OCI-LY7 (cell line): ENCODE measurements at regions not wholly inside any gene's neighbourhood (a gene's known extent, or its start where the extent isn't known, plus 50 kb on each side); places are given as distances from the start of the nearest gene placed in this dataset.

Source experiments
- BruUV-seq: library from RNA; stranded (reverse); fragments of 400-500 nt; replicated peaks from 2 replicates; lab custom pipeline; 2021; lab: Mats Ljungman, UMichigan
- CTCF ChIA-PET: fragments of 300-600 bp; sonication (Branson Sonifier 250); formaldehyde crosslinking; loops from one replicate; lab custom pipeline; 2022; ENCODE audit warnings: antibody characterized with exemption; ENCODE audit not compliant: unreplicated experiment; lab: Charles Lee
- POLR2A ChIA-PET: fragments of 300-600 bp; sonication (Branson Sonifier 250); formaldehyde crosslinking; loops from one replicate; lab custom pipeline; 2022; ENCODE audit warnings: antibody characterized with exemption; lab: Charles Lee
- DNase-seq: peaks from one replicate; pipeline ENCODE4 v3.0.0-alpha.2; 2015; ENCODE audit warnings: low spot score
- H2AFZ ChIP-seq: fragments of 200-600 bp; sonication (generic), shearing (Covaris generic); 2 replicates; pipeline ENCODE4 v1.6.1; 2014; ENCODE audit warnings: mild to moderate bottlenecking, antibody characterized with exemption, low read length, moderate library complexity
- H3K27ac ChIP-seq: fragments of 200-600 bp; sonication (generic); 2 replicates; pipeline ENCODE4 v1.5.1; 2014; ENCODE audit warnings: mixed run types, low read depth, mild to moderate bottlenecking, moderate library complexity, low read length, inconsistent platforms; ENCODE audit not compliant: poor library complexity, severe bottlenecking
- H3K36me3 ChIP-seq: fragments of 200-600 bp; sonication (generic); 2 replicates; pipeline ENCODE4 v1.6.1; 2014; ENCODE audit warnings: mild to moderate bottlenecking, antibody characterized with exemption, low read length, moderate library complexity, mixed read lengths; ENCODE audit not compliant: insufficient read depth
- H3K4me1 ChIP-seq: fragments of 200-600 bp; sonication (generic); 2 replicates; pipeline ENCODE4 v1.5.1; 2014; ENCODE audit warnings: mild to moderate bottlenecking, low read length; ENCODE audit not compliant: insufficient read depth, poor library complexity, severe bottlenecking
- H3K4me2 ChIP-seq: fragments of 200-600 bp; sonication (generic); 2 replicates; pipeline ENCODE4 v1.6.1; 2014; ENCODE audit warnings: mild to moderate bottlenecking, low read length
- H3K4me3 ChIP-seq: fragments of 200-600 bp; sonication (generic); 2 replicates; pipeline ENCODE4 v1.5.1; 2014; ENCODE audit warnings: mild to moderate bottlenecking, low read depth, low read length; ENCODE audit not compliant: poor library complexity, severe bottlenecking
- H3K79me2 ChIP-seq: fragments of 200-600 bp; sonication (generic); 2 replicates; pipeline ENCODE4 v1.6.1; 2016; ENCODE audit warnings: low read depth, mild to moderate bottlenecking, low read length, moderate library complexity, mixed read lengths; ENCODE audit not compliant: insufficient read depth
- H3K9me2 ChIP-seq: fragments of 200-600 bp; sonication (generic); 2 replicates; pipeline ENCODE4 v1.6.1; 2016; ENCODE audit warnings: mild to moderate bottlenecking, low read length, mixed read lengths; ENCODE audit not compliant: insufficient read depth
- H3K9me3 ChIP-seq: fragments of 200-600 bp; sonication (generic); 2 replicates; pipeline ENCODE4 v1.6.1; 2014; ENCODE audit warnings: mild to moderate bottlenecking, mixed run types, low read length, mixed read lengths
- H4K20me1 ChIP-seq: fragments of 200-600 bp; sonication (generic); 2 replicates; pipeline ENCODE4 v1.6.1; 2014; ENCODE audit warnings: mild to moderate bottlenecking, antibody characterized with exemption, low read length, moderate library complexity, mixed read lengths; ENCODE audit not compliant: insufficient read depth
- CTCF ChIP-seq: fragments of 200-600 bp; sonication (generic); conservative IDR thresholded peaks from 2 replicates; pipeline ENCODE4 v1.5.1; 2014; ENCODE audit warnings: mild to moderate bottlenecking, antibody characterized with exemption, low read length, moderate library complexity, mixed read lengths
- EZH2phosphoT487 ChIP-seq: fragments of 200-600 bp; sonication (generic); IDR thresholded peaks from 2 replicates; pipeline ENCODE4 v1.6.1; 2018; ENCODE audit warnings: low read depth, borderline replicate concordance, mild to moderate bottlenecking, mixed run types, antibody characterized with exemption, low read length, moderate library complexity, mixed read lengths
- intact Hi-C: fragments of 100-400 bp; cut with micrococcal nuclease; formaldehyde crosslinking; loops from one replicate; pipeline ENCODE4 v1.10.0; 2022; ENCODE audit not compliant: unreplicated experiment

- TF ChIP-seq CTCF, result no peak
- no peak for TF ChIP-seq EZH2phosphoT487
- Histone ChIP-seq H3K79me2 (no peaks in the 10 kb centered on the region), H3K4me1 (no peaks in the 10 kb centered on the region), H2AFZ (no peak overlapping the region), H3K9me2 (no peaks in the 10 kb centered on the region), H4K20me1 (no peaks in the 10 kb centered on the region), H3K4me2 (no peak overlapping the region), H3K4me3 (no peak overlapping the region), H3K27ac (no peak overlapping the region), H3K9me3 (no peaks in the 10 kb centered on the region), H3K36me3 (no peaks in the 10 kb centered on the region)
- POLR2A ChIA-PET, result no interaction called here
- CTCF ChIA-PET, result no interaction called here
- DNase-seq, result no peak
- BruUV-seq, result no TSS peak
- intact Hi-C loops, result no loop called here
These were observed 1862.0 kb upstream of the ACO1 start for GRCh38 chr9:30522486-30522885.

- Histone ChIP-seq H2AFZ (no peak overlapping the region), H3K79me2 (no peaks in the 10 kb centered on the region), H3K27ac (no peak overlapping the region), H3K9me2 (no peaks in the 10 kb centered on the region), H3K9me3 (no peaks in the 10 kb centered on the region), H3K4me2 (no peak overlapping the region), H3K4me1 (no peaks in the 10 kb centered on the region), H4K20me1 (no peaks in the 10 kb centered on the region), H3K4me3 (no peak overlapping the region), H3K36me3 (no peaks in the 10 kb centered on the region)
- intact Hi-C loops, result no loop called here
- ChIA-PET CTCF (no interaction called here), POLR2A (no interaction called here)
- no peak for DNase-seq
- no TSS peak for BruUV-seq
- TF ChIP-seq CTCF, result no peak
- TF ChIP-seq EZH2phosphoT487, result no peak
These were observed 1860.1 kb upstream of the ACO1 start for GRCh38 chr9:30524311-30524710.

- Histone ChIP-seq H4K20me1 (no peaks in the 10 kb centered on the region), H3K9me3 (no peaks in the 10 kb centered on the region), H3K4me2 (no peak overlapping the region), H3K27ac (no peak overlapping the region), H3K4me1 (no peaks in the 10 kb centered on the region), H2AFZ (no peak overlapping the region), H3K36me3 (no peaks in the 10 kb centered on the region), H3K9me2 (no peaks in the 10 kb centered on the region), H3K79me2 (no peaks in the 10 kb centered on the region), H3K4me3 (no peak overlapping the region)
- ChIA-PET POLR2A (no interaction called here), CTCF (no interaction called here)
- intact Hi-C loops, result no loop called here
- TF ChIP-seq EZH2phosphoT487 (no peak), CTCF (no peak)
- BruUV-seq, result no TSS peak
- DNase-seq, result no peak
These were observed 1850.0 kb upstream of the ACO1 start for GRCh38 chr9:30534455-30534854.
